SK-N-MC (cell line): ENCODE measurements at regions not wholly inside any gene's neighbourhood (a gene's known extent, or its start where the extent isn't known, plus 50 kb on each side); places are given as distances from the start of the nearest gene placed in this dataset.

Experiments
- EZH2 ChIP-seq: fragments of 200-600 bp; sonication (generic); IDR thresholded peaks from one replicate; pipeline ENCODE4 v1.6.1; 2017; ENCODE audit warnings: antibody characterized with exemption
- FOXP2 ChIP-seq: optimal IDR thresholded peaks from 2 replicates; pipeline ENCODE3; 2011; ENCODE audit warnings: mild to moderate bottlenecking, moderate library complexity; ENCODE audit not compliant: insufficient read depth; ENCODE audit errors: extremely low read length, control extremely low read depth
- POLR2AphosphoS5 ChIP-seq: IDR thresholded peaks from 2 replicates; pipeline ENCODE4 v1.6.1; 2012; ENCODE audit warnings: mild to moderate bottlenecking, low read depth, low read length, borderline replicate concordance

DNA sequence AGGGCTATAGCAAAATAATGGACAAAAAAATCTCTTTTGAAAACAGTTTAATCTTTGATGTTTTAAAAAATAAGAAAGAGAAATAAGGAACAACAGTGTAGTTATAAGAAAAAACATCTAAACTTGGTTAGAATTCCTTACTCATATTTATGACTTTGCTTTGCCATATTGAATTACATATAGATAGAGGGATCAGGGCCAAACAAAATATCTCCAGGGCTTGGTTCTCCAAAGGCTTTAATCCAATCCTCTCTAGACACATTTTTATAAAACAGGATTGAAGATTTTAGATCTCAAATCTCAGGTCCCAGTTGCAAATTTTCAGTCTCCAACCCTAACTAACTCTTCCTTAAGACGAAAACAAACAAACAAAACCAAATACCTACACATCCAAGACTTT is 72.6 kb upstream of the RHOBTB1 start:
- no peak for TF ChIP-seq POLR2AphosphoS5
- TF ChIP-seq EZH2: no peak
- no peak for TF ChIP-seq FOXP2
